HEK293 (cell line): ENCODE measurements at regions not wholly inside any gene's neighbourhood (a gene's known extent, or its start where the extent isn't known, plus 50 kb on each side); places are given as distances from the start of the nearest gene placed in this dataset.

Experiments used
- CTCF ChIA-PET: fragments of 350-600 bp; formaldehyde crosslinking; extraction: SDS; loops from one replicate; lab custom pipeline; 2021; ENCODE audit warnings: antibody characterized with exemption; lab: Yijun Ruan, JAX
- POLR2A ChIA-PET: fragments of 300-600 bp; formaldehyde crosslinking; extraction: SDS; loops from one replicate; lab custom pipeline; 2020; ENCODE audit warnings: antibody characterized with exemption, inconsistent platforms; lab: Yijun Ruan, JAX
- H3K27ac ChIP-seq: fragments of 200-500 bp; sonication (Bioruptor generic); 2 replicates; pipeline ENCODE4 v1.5.1; 2014; ENCODE audit warnings: low read depth, low read length, control low read depth, inconsistent platforms; ENCODE audit errors: extremely low read depth
- H3K36me3 ChIP-seq, 2 experiments: fragments of 200-500 bp in 1 of 2; sonication (Bioruptor generic) in 1 of 2; 1 replicate in 1 of 2; 2 replicates in 1 of 2; pipeline ENCODE4 v1.5.1; 2014 to 2017; ENCODE audit warnings: inconsistent platforms in 2 of 2, low read length in 2 of 2; ENCODE audit not compliant: control insufficient read depth in 2 of 2, insufficient read depth in 1 of 2
- H3K4me1 ChIP-seq: fragments of 200-500 bp; sonication (Bioruptor generic); 2 replicates; pipeline ENCODE4 v1.5.1; 2014; ENCODE audit warnings: mild to moderate bottlenecking, low read length, inconsistent platforms; ENCODE audit not compliant: control insufficient read depth, insufficient read depth
- H3K4me3 ChIP-seq: 2 replicates; pipeline ENCODE4 v1.5.1; 2011; ENCODE audit warnings: low read depth, mild to moderate bottlenecking, control low read depth, low read length, moderate library complexity
- H3K9me3 ChIP-seq: fragments of 200-500 bp; sonication (Bioruptor generic); 2 replicates; pipeline ENCODE4 v1.5.1; 2014; ENCODE audit warnings: low read depth, low read length, inconsistent platforms; ENCODE audit not compliant: control insufficient read depth, insufficient read depth
- IKZF3 ChIP-seq: fragments of 450-650 bp; IDR thresholded peaks from 2 replicates; pipeline ENCODE4 v1.5.0; 2018; ENCODE audit warnings: missing biosample characterization, mild to moderate bottlenecking, missing genetic modification characterization, moderate library complexity
- KLF1 ChIP-seq: fragments of 450-650 bp; formaldehyde crosslinking; IDR thresholded peaks from 2 replicates; pipeline ENCODE4 v1.5.1; 2016; ENCODE audit warnings: missing biosample characterization, missing genetic modification characterization
- OSR2 ChIP-seq: fragments of 450-650 bp; formaldehyde crosslinking; IDR thresholded peaks from 2 replicates; pipeline ENCODE4 v1.5.1; 2016; ENCODE audit warnings: missing biosample characterization, missing genetic modification characterization
- SP7 ChIP-seq: fragments of 450-650 bp; formaldehyde crosslinking; IDR thresholded peaks from 2 replicates; pipeline ENCODE4 v1.5.1; 2016; ENCODE audit warnings: missing biosample characterization, missing genetic modification characterization
- ZBTB21 ChIP-seq: fragments of 450-650 bp; formaldehyde crosslinking; IDR thresholded peaks from 2 replicates; pipeline ENCODE4 v1.5.1; 2017; ENCODE audit warnings: missing biosample characterization, missing genetic modification characterization
- ZEB2 ChIP-seq: fragments of 450-650 bp; formaldehyde crosslinking; IDR thresholded peaks from 2 replicates; pipeline ENCODE4 v1.5.1; 2016; ENCODE audit warnings: missing biosample characterization, missing genetic modification characterization
- ZNF132 ChIP-seq: fragments of 450-650 bp; formaldehyde crosslinking; IDR thresholded peaks from 2 replicates; pipeline ENCODE4 v1.5.1; 2017; ENCODE audit warnings: missing biosample characterization, missing genetic modification characterization, borderline replicate concordance
- ZNF155 ChIP-seq: fragments of 450-650 bp; formaldehyde crosslinking; IDR thresholded peaks from 2 replicates; pipeline ENCODE4 v1.5.1; 2016; ENCODE audit warnings: missing biosample characterization, missing genetic modification characterization
- ZNF23 ChIP-seq: fragments of 450-650 bp; formaldehyde crosslinking; IDR thresholded peaks from 2 replicates; pipeline ENCODE4 v1.5.1; 2016; ENCODE audit warnings: missing biosample characterization, missing genetic modification characterization, borderline replicate concordance
- ZNF239 ChIP-seq: fragments of 450-650 bp; formaldehyde crosslinking; IDR thresholded peaks from 2 replicates; pipeline ENCODE4 v1.5.1; 2016; ENCODE audit warnings: missing biosample characterization, missing genetic modification characterization
- ZNF366 ChIP-seq: fragments of 450-650 bp; formaldehyde crosslinking; conservative IDR thresholded peaks from 2 replicates; pipeline ENCODE4 v1.5.1; 2016; ENCODE audit warnings: missing biosample characterization, missing genetic modification characterization
- ZNF394 ChIP-seq: fragments of 450-650 bp; formaldehyde crosslinking; IDR thresholded peaks from 2 replicates; pipeline ENCODE4 v1.5.1; 2016; ENCODE audit warnings: missing biosample characterization, missing genetic modification characterization, mild to moderate bottlenecking, moderate library complexity, borderline replicate concordance
- ZNF514 ChIP-seq: fragments of 450-650 bp; formaldehyde crosslinking; IDR thresholded peaks from 2 replicates; pipeline ENCODE4 v1.5.1; 2016; ENCODE audit warnings: missing biosample characterization, missing genetic modification characterization
- ZNF530 ChIP-seq: fragments of 450-650 bp; formaldehyde crosslinking; IDR thresholded peaks from 2 replicates; pipeline ENCODE4 v1.5.1; 2016; ENCODE audit warnings: low read depth, missing biosample characterization, missing genetic modification characterization
- ZNF560 ChIP-seq: fragments of 450-650 bp; formaldehyde crosslinking; IDR thresholded peaks from 2 replicates; pipeline ENCODE4 v1.5.1; 2017; ENCODE audit warnings: missing biosample characterization, missing genetic modification characterization, borderline replicate concordance
- ZNF561 ChIP-seq: fragments of 450-650 bp; IDR thresholded peaks from 2 replicates; pipeline ENCODE4 v1.5.1; 2018; ENCODE audit warnings: missing biosample characterization, missing genetic modification characterization, borderline replicate concordance
- ZNF600 ChIP-seq: fragments of 450-650 bp; formaldehyde crosslinking; IDR thresholded peaks from 2 replicates; pipeline ENCODE4 v1.5.1; 2016; ENCODE audit warnings: missing biosample characterization, missing genetic modification characterization
- ZNF664 ChIP-seq: fragments of 450-650 bp; formaldehyde crosslinking; IDR thresholded peaks from 2 replicates; pipeline ENCODE4 v1.5.1; 2016; ENCODE audit warnings: missing biosample characterization, missing genetic modification characterization
- ZNF701 ChIP-seq: fragments of 450-650 bp; formaldehyde crosslinking; IDR thresholded peaks from 2 replicates; pipeline ENCODE4 v1.5.1; 2016; ENCODE audit warnings: missing biosample characterization, missing genetic modification characterization
- TF ChIP-seq, protein P1 (sequence below): fragments of 450-650 bp; formaldehyde crosslinking; IDR thresholded peaks from 2 replicates; pipeline ENCODE4 v1.5.0; 2017; ENCODE audit warnings: missing biosample characterization, missing genetic modification characterization, borderline replicate concordance
- TF ChIP-seq, protein P2 (sequence below): fragments of 450-650 bp; formaldehyde crosslinking; IDR thresholded peaks from 2 replicates; pipeline ENCODE4 v1.5.1; 2016; ENCODE audit warnings: missing biosample characterization, missing genetic modification characterization
- TF ChIP-seq, protein P3 (sequence below): fragments of 450-650 bp; formaldehyde crosslinking; IDR thresholded peaks from 2 replicates; pipeline ENCODE4 v1.5.1; 2016; ENCODE audit warnings: missing biosample characterization, missing genetic modification characterization
- TF ChIP-seq, protein P4 (sequence below): fragments of 450-650 bp; formaldehyde crosslinking; IDR thresholded peaks from 2 replicates; pipeline ENCODE4 v1.5.1; 2016; ENCODE audit warnings: missing biosample characterization, missing genetic modification characterization

DNA sequence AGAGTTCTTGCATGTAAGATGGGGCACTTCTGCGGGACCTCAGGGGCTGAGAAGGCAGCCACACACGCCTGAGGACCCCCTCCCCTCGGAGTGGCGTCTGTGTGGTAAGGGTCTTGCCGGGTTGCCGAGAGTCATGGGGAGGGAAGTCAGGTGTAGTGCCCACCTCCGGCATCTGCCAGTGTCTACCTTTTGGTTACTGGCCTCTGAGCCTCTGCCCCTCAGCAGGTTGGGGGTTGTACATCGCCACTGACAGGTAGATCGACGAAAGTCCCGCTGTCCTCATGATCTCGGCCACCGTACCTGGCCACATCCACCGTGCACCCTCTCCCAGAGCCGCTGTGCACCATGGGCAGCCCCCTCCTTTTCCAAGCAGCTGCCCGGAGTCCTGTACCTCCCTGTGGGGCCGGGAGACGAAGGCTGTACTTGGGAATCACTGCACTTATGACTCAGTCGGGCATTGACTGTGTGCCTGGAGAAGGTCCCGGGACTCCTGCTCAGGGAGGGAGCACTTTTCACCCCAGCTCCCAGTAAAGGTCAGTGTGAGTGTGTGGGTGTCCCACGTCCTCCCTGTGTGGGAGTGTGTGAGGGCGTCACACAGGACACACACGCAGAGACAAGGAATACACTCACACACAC, 332.4 kb upstream of the MYT1L start:
- ChIA-PET POLR2A (no interaction called here), CTCF (no interaction called here)
- H3K27ac ChIP-seq: no peak overlapping the region
- no peaks in the 10 kb centered on the region for H3K36me3 ChIP-seq
- H3K4me3 ChIP-seq: no peak overlapping the region
- H3K4me1 ChIP-seq: no peaks in the 10 kb centered on the region
- H3K9me3 ChIP-seq: no peaks in the 10 kb centered on the region
- TF ChIP-seq ZNF701 (tag by site-specific recombination) (no peak), ZNF560 (tag by site-specific recombination) (no peak), ZNF132 (tag by site-specific recombination) (no peak), OSR2 (tag by site-specific recombination) (no peak)

DNA sequence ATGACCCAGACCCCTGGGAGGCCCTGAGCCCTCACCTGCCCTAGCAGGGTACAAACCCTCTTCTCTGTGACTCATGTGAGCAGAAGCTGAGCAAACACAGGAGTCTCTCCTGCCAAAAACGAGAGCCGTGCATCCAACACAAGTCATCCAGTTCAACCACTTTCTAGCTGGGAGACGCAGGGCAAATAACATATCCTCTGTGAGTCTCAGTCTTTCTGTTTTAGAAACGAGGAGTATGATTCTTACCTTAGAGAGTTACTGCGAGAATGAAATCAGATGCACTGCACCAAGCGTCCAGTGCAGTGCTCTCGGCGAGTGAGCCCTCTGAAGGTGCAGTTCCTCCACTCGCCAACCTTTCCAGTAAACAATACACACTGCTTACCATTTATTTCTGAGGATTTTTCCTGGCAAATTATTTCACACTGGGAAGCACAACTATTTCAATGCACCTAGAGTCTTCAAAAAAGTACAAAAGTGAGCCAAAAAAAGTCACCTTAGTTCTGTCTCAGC, 331.8 kb upstream of the MYT1L start:
- TF ChIP-seq IKZF3 (tag by site-specific recombination): no peak
- no peak for TF ChIP-seq ZNF561 (tag by site-specific recombination)
- TF ChIP-seq ZNF394 (tag by site-specific recombination): no peak
- no peak for TF ChIP-seq ZNF530
- TF ChIP-seq ZNF514 (tag by site-specific recombination): no peak
- TF ChIP-seq, protein P1, sequence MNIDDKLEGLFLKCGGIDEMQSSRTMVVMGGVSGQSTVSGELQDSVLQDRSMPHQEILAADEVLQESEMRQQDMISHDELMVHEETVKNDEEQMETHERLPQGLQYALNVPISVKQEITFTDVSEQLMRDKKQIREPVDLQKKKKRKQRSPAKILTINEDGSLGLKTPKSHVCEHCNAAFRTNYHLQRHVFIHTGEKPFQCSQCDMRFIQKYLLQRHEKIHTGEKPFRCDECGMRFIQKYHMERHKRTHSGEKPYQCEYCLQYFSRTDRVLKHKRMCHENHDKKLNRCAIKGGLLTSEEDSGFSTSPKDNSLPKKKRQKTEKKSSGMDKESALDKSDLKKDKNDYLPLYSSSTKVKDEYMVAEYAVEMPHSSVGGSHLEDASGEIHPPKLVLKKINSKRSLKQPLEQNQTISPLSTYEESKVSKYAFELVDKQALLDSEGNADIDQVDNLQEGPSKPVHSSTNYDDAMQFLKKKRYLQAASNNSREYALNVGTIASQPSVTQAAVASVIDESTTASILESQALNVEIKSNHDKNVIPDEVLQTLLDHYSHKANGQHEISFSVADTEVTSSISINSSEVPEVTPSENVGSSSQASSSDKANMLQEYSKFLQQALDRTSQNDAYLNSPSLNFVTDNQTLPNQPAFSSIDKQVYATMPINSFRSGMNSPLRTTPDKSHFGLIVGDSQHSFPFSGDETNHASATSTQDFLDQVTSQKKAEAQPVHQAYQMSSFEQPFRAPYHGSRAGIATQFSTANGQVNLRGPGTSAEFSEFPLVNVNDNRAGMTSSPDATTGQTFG (tag by site-specific recombination): no peak
- TF ChIP-seq ZNF366: no peak
- no peak for TF ChIP-seq SP7 (tag by site-specific recombination)
- TF ChIP-seq, protein P2, sequence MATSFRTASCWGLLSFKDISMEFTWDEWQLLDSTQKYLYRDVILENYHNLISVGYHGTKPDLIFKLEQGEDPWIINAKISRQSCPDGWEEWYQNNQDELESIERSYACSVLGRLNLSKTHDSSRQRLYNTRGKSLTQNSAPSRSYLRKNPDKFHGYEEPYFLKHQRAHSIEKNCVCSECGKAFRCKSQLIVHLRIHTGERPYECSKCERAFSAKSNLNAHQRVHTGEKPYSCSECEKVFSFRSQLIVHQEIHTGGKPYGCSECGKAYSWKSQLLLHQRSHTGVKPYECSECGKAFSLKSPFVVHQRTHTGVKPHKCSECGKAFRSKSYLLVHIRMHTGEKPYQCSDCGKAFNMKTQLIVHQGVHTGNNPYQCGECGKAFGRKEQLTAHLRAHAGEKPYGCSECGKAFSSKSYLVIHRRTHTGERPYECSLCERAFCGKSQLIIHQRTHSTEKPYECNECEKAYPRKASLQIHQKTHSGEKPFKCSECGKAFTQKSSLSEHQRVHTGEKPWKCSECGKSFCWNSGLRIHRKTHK: no peak
- no peak for TF ChIP-seq ZNF664 (tag by site-specific recombination)
- TF ChIP-seq, protein P3, sequence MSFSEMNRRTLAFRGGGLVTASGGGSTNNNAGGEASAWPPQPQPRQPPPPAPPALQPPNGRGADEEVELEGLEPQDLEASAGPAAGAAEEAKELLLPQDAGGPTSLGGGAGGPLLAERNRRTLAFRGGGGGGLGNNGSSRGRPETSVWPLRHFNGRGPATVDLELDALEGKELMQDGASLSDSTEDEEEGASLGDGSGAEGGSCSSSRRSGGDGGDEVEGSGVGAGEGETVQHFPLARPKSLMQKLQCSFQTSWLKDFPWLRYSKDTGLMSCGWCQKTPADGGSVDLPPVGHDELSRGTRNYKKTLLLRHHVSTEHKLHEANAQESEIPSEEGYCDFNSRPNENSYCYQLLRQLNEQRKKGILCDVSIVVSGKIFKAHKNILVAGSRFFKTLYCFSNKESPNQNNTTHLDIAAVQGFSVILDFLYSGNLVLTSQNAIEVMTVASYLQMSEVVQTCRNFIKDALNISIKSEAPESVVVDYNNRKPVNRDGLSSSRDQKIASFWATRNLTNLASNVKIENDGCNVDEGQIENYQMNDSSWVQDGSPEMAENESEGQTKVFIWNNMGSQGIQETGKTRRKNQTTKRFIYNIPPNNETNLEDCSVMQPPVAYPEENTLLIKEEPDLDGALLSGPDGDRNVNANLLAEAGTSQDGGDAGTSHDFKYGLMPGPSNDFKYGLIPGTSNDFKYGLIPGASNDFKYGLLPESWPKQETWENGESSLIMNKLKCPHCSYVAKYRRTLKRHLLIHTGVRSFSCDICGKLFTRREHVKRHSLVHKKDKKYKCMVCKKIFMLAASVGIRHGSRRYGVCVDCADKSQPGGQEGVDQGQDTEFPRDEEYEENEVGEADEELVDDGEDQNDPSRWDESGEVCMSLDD (tag by site-specific recombination): no peak
- no peak for TF ChIP-seq ZBTB21 (tag by site-specific recombination)
- TF ChIP-seq OSR2 (tag by site-specific recombination): no peak
- no peak for TF ChIP-seq KLF1 (tag by site-specific recombination)
- TF ChIP-seq ZNF23: no peak
- no peak for TF ChIP-seq ZNF600 (tag by site-specific recombination)
- TF ChIP-seq ZNF239: no peak
- TF ChIP-seq, protein P4, sequence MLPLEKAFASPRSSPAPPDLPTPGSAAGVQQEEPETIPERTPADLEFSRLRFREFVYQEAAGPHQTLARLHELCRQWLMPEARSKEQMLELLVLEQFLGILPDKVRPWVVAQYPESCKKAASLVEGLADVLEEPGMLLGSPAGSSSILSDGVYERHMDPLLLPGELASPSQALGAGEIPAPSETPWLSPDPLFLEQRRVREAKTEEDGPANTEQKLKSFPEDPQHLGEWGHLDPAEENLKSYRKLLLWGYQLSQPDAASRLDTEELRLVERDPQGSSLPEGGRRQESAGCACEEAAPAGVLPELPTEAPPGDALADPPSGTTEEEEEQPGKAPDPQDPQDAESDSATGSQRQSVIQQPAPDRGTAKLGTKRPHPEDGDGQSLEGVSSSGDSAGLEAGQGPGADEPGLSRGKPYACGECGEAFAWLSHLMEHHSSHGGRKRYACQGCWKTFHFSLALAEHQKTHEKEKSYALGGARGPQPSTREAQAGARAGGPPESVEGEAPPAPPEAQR (tag by site-specific recombination): no peak
- TF ChIP-seq ZNF155 (tag by site-specific recombination): no peak
- no peak for TF ChIP-seq ZEB2 (tag by site-specific recombination)
- TF ChIP-seq, all 188 proteins: peak for 0
- CTCF ChIA-PET: no interaction called here
- Histone ChIP-seq H3K4me1 (no peaks in the 10 kb centered on the region), H3K9me3 (no peaks in the 10 kb centered on the region), H3K27ac (no peak overlapping the region), H3K36me3 (no peaks in the 10 kb centered on the region), H3K4me3 (no peak overlapping the region)
- POLR2A ChIA-PET: no interaction called here
